Left renal pelvis (tissue), 4 donors: ENCODE measurements at regions not wholly inside any gene's neighbourhood (a gene's known extent, or its start where the extent isn't known, plus 50 kb on each side); places are given as distances from the start of the nearest gene placed in this dataset.
"Not testable (repeated sequence)": the region's sequence is repeated elsewhere in the genome, so short reads cannot be mapped to it uniquely, and the experiment has no call there.

Experiments used
- DNase-seq, 4 donors: peaks; one replicate each; pipeline ENCODE4 v3.0.0-alpha.2; 2013; ENCODE audit warnings: low read depth in 4 of 4, low spot score in 3 of 4

DNA sequence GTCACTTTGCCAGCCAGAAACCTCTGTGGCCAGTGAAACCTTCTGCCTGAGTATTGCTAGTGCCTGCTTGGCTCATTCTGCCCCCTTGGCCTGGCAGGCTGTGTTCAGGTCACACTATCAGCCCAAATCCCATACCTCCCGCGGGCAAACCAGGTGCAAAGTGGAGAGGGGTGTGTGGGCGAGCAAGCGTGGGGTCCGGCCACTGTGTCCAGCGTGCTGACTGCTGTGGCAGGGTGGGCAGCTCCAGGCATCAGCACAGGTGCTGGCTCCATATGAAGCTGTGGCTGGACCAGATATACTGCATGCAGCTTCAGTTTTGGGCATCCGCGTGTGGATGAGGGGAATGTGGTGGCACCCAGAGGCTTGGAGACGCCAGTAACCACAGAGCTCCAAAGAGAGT, 576.5 kb upstream of the EDIL3 start:
- DNase-seq: no peak

DNA sequence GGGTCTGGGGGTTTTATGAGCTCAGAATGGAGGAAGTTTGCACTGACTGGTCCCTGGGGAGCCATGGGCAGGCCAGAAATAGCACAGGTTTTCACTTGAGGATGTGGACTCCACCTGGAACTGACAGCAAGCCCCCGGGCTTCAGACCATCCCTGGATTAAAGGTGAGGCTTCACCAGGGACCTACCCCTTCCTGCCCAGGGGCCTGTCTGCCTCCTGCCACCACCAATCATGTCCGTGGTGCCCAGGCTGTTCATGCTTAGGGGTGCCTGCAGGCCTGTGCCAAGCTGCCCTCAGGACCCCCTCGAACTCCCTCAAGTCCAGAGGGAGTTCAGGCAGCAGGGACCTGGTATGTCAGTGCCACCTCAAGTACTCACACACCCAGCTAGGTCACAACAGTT, 577.2 kb upstream of the EDIL3 start:
- DNase-seq: no peak

GRCh38 chr5:84983093-84983492, 598.4 kb upstream of the EDIL3 start:
- DNase-seq: no peak

GRCh38 chr5:84985148-84985547, 600.5 kb upstream of the EDIL3 start:
- no peak for DNase-seq

- no peak for DNase-seq
Observed at GRCh38 chr5:84986688-84987087, 602.0 kb upstream of the EDIL3 start.

DNA sequence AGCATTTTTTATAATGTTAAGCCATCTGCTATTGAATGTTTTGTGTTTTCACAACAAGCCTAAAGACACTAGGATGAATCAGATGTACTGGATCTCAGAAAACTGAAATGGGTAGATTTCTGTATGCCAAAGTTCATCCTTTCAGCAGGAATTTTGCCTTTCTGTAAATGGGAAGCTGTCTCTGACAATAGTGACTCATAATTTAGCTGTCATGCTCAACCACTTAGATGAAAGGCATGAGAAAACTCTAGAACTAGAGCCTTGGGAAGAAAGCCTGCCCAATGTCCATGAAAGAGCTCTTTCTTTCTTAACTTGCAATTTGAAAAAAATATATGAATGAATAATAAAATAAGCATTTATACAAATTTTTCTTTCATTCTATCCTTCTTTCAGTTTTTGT, 616.0 kb upstream of the EDIL3 start:
- no peak for DNase-seq

DNA sequence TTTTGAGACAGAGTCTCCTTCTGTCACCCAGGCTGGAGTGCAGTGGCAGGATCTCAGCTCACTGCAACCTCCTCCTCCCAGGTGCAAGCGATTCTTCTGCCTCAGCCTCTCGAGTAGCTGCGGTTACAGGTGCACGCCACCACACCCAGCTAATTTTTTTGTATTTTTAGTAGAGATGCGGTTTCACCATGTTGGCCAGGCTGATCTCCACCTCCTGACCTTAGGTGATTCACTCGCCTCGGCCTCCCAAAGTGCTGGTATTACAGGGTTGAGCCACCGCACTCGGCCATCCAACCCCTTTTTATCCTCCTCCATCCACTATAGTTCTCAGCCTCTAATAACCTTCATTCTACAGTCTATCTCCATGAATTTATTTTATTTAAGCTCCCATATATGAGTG, 617.3 kb upstream of the EDIL3 start:
- not testable (repeated sequence) for DNase-seq

- no peak for DNase-seq
Observed at GRCh38 chr5:85010014-85010562, 625.4 kb upstream of the EDIL3 start.

GRCh38 chr5:85017261-85017660, 632.6 kb upstream of the EDIL3 start:
- DNase-seq: no peak

DNA sequence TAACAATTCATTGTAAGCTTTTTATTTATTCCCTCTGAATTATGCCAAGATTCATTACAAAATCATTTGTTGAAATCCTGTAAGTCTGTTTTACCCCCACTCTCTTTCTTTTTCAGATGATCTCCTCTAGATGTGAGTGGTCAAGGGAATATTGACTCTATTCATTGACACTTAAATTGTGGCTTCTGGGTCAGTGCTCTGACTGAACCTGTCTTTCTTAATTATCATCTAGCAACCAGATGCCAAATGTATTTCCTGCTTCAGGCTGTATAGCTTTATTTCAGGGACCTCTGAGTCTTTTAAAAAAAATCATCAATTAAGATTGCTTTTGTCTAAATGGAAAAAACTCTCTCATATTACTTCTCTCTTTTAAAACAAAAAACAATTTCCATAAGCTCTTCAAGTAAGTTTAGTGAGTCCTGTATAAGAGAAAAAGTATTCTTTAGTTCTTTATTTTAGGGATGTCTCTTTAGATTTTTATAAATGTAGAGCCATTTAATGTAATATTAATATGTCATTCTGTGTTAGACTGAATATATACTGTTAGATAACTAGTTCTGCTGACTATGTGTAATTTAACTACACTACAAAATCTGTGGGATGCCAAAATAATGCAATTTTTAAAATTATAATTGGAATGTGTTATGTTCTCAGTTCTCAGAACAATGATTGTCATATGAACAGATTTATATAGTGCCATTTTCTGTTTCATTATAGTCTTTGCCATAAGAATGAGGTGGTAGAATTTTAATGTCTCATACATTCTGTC, 645.8 kb upstream of the EDIL3 start:
- DNase-seq: no peak

- DNase-seq: no peak
Observed at GRCh38 chr5:85049020-85049419, 664.3 kb upstream of the EDIL3 start.

DNA sequence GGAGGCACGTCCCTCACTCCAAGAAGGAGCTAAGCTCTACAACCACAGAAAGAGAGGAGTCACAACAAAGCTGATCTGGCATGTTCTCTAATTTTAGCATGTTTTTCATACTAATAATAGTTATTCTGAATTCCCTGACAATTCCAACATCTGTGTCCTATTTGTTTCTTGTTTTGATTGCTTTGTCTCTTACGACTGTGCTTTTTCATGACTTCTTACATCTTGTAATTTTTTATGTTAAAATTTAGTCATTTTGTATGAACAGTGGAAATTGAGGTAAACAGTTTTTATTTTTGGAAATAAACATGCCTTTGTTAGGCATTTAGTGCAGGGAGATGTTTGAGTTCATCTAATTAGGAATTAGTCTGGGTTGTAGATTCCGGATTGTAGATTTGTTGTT, 668.1 kb upstream of the EDIL3 start:
- no peak for DNase-seq

GRCh38 chr5:85069659-85070640, 685.3 kb upstream of the EDIL3 start:
- no peak for DNase-seq

DNA sequence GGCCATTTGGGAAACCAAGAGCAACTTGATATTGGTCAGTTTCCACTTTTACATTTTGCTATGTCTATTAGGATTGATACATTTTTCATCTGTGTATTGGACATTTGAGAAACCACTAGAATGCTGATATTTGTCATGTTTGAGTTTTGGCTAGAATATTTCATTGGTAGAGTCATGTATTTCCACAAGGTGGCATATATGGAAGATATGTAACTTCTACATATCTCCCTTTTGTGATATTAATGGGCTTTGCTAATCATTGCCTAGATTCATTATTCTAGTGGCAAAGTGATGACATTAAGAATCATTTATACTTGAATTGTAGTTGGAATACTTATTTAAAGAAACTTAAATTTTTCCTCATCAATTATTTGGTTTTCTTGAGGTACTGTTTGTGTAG, 692.9 kb upstream of the EDIL3 start:
- no peak for DNase-seq

DNA sequence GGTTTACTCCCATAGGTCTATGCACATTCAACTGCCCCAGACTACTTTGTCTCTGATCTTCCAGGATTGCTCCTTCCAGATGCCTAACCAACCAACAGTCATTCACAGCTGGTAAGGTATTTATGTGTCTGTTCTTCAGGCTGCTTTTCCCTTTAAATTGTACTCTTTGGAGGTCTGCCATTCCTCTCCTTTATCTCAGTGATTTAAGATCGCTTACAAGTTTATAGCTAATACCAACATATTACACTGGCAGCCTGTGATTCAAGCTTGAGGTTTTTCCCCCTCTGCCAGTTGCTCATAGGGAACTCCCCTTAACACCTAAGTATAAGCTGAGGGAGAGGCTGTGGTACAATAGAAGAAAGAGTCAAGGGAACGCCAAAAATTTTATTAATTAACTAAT, 711.7 kb upstream of the EDIL3 start:
- no peak for DNase-seq

DNA sequence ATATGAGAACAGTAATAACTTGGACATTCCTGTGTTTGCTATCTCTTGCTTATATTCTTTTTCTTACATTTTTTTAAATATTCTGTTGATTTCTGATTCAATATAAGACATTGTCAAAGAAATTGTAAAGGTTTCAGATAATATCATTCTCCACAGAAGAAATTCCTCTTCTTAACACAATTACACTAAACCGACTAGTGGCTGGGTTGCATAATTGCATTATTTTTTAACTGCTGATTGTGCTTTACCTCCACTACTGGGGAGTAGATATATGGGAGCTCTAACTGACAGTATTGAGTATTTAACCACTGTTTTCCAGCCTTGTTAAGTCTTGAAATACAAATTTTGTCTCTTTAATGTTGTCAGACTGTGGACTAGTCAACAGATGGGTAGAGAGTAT, 723.8 kb upstream of the EDIL3 start:
- DNase-seq: no peak

- no peak for DNase-seq
Observed at GRCh38 chr5:85109616-85110015, 724.9 kb upstream of the EDIL3 start.

- DNase-seq: no peak
Observed at GRCh38 chr5:85132269-85132668, 747.6 kb upstream of the EDIL3 start.

GRCh38 chr5:85140471-85140870, 755.8 kb upstream of the EDIL3 start:
- DNase-seq: no peak

DNA sequence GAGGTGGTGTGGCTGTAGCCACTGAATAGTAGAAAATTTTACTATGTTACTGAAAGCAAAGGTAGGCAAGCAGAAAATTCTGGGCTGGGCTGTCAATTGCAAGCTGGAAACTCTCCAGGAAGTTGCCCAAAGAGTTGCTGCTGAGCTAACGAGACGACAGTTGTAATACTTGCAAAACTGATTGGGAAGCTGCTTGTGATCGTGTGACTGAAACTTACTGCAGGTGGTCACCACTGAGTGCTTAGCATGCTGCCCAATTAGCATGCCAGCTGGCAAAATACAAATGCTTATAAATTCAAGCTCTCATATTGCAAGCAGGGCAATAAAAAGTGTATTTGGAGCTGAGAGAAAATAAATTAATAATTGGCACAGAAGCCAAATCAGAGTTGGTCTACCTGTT, 758.5 kb upstream of the EDIL3 start:
- DNase-seq: no peak

DNA sequence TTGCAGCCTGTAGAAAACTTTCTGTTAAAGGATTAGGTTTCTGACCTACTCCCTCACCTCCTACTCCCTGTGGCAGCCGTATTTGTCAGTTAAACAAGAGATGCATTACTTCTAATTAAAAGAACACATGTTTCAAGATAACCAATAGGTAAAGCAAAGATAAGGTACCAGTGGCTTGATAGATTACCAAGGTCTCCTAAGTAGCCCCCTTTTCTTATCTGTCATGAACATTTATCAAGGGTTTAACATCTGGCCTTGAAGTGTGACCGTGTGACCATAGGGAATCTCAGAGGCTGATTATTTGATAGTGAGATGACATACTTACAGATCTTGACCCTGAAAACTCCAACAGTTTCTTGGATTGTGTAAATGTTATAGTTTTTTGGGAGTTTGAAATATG, 764.0 kb upstream of the EDIL3 start:
- DNase-seq: no peak

DNA sequence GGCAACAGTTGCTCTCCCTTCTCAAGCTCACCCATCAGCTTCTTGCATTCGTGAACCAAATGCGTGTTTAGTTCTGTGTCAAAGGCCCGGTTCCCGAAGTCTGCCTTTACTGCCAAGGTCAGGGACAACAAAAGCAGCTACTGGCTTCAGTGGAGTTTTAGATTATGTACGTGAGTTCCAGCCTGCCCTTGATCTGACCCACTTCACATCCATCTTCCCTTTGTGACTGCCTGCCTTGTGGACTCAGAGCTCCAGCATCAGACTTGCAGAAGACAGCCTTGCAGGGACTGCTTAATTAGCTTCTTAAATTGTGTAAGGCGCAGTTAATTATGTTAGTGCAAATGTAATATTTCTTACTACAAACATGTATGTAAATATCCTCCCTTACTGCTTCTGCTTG, 774.7 kb upstream of the EDIL3 start:
- peak in 1 of 4 donors; percentile 1 for DNase-seq
